GM12864 (cell line): ENCODE measurements at regions not wholly inside any gene's neighbourhood (a gene's known extent, or its start where the extent isn't known, plus 50 kb on each side); places are given as distances from the start of the nearest gene placed in this dataset.

ENCODE experiments used
- DNase-seq: peaks from one replicate; pipeline ENCODE4 v3.0.0-alpha.2; 2011; ENCODE audit warnings: low read depth
- H3K4me3 ChIP-seq: 2 replicates; pipeline ENCODE4 v1.5.1; 2011; ENCODE audit warnings: mild to moderate bottlenecking, low read depth, low read length, control low read depth
- CTCF ChIP-seq: IDR thresholded peaks from 2 replicates; pipeline ENCODE4 v1.5.1; 2011; ENCODE audit warnings: low read depth, mild to moderate bottlenecking, moderate library complexity, low read length, control low read depth, inconsistent platforms; ENCODE audit errors: missing control alignments

GRCh38 chr15:98330258-98330657 lies 318.1 kb upstream of the IGF1R start:
- no peak for DNase-seq
- no peak overlapping the region for H3K4me3 ChIP-seq
- no peak for TF ChIP-seq CTCF

GRCh38 chr15:98330692-98331435 lies 317.5 kb upstream of the IGF1R start:
- no peak for TF ChIP-seq CTCF
- no peak overlapping the region for H3K4me3 ChIP-seq
- no peak for DNase-seq

DNA sequence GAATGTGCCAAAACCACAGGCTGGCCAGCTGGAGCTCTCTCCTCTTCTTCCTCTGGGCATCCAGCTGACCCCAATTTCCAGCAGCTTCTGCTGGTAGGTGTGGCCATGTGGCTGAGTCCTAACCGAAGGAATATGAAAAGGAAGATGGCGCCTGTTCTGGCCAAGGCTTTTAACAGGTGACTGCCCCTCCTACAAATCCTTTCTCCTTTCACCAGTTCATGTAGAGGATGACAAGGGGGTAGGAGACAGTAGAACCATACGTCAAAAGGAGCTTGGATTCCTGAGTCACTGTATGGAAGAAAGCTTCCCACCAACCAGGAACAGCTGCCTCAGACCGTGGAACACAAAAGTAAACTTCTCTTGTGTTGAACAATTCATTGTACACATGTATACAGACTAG lies 316.7 kb upstream of the IGF1R start:
- no peak for TF ChIP-seq CTCF
- DNase-seq = no peak
- H3K4me3 ChIP-seq = no peak overlapping the region

DNA sequence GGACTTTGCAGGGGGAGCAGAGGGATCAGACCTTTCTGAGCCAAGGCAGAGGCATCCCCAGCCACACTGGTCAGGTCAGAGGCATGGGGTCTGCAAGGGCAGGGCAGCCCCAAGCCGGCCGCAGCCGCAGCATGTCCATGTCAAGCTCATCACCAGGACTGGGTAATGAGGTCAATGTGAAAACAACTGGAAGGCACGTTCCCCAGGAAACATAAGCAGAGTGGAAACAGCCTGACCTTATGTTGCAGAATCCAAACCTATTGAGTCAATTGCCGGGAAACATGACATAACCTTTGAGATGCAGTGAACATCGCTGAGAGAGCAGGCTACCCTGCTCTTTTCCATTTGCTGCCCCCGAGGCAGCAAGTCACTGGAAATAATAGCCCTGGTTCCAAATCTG lies 315.1 kb upstream of the IGF1R start:
- TF ChIP-seq CTCF = no peak
- no peak for DNase-seq

GRCh38 chr15:98342911-98343310 lies 305.4 kb upstream of the IGF1R start:
- DNase-seq = no peak
- TF ChIP-seq CTCF = no peak
- H3K4me3 ChIP-seq = no peak overlapping the region

More for the DNA sequence above, 315.1 kb upstream of the IGF1R start:
- H3K4me3 ChIP-seq = no peak overlapping the region

- no peak for TF ChIP-seq CTCF
- no peak for DNase-seq
- H3K4me3 ChIP-seq = no peak overlapping the region
Measured at GRCh38 chr15:98344591-98344990, 303.7 kb upstream of the IGF1R start.

DNA sequence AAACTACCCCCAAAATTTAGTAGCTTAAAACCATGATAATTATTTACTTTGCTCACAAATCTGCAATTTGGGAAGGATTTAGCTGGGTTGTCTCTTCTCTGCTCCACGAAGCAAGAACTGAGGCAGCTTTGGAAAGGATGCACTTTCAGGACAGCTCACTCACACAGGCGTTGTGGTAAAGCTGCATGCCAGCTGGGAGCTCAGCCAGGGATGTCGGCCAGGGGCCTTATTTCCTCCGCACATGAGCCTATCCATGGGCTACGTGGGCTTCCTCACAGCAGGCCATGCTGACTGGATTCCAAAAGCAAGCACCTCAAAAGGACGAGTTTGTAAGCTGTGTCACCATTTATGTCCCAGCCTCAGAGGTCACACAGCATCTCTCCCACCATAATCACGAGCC lies 301.3 kb upstream of the IGF1R start:
- TF ChIP-seq CTCF = no peak
- H3K4me3 ChIP-seq = no peak overlapping the region
- no peak for DNase-seq
